ENCODE measurements at regions not wholly inside any gene's neighbourhood (a gene's known extent, or its start where the extent isn't known, plus 50 kb on each side); places are given as distances from the start of the nearest gene placed in this dataset.

DNA sequence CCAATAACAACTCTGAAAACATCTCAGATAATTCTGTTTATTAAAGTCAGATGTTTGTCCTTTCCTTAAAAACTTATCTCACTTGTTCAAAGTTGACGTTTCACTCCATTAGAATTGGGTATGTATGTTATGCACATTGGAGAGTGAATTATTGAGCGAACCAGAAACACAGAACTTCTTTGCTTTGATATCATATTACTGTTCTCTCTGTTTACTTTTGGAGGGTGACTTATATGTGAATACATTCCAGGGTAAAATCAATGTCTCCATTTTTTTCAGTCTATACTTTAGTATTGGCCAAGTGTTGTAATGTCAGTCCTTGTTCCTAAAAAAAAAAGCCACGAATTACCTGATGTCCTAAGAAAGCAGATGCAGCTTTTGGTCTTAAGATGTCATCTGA lies 307.4 kb downstream of the CSNK1G3 start:
- TF ChIP-seq, protein P1, sequence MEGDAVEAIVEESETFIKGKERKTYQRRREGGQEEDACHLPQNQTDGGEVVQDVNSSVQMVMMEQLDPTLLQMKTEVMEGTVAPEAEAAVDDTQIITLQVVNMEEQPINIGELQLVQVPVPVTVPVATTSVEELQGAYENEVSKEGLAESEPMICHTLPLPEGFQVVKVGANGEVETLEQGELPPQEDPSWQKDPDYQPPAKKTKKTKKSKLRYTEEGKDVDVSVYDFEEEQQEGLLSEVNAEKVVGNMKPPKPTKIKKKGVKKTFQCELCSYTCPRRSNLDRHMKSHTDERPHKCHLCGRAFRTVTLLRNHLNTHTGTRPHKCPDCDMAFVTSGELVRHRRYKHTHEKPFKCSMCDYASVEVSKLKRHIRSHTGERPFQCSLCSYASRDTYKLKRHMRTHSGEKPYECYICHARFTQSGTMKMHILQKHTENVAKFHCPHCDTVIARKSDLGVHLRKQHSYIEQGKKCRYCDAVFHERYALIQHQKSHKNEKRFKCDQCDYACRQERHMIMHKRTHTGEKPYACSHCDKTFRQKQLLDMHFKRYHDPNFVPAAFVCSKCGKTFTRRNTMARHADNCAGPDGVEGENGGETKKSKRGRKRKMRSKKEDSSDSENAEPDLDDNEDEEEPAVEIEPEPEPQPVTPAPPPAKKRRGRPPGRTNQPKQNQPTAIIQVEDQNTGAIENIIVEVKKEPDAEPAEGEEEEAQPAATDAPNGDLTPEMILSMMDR (IDR thresholded peaks at IDR 0.05): no peak
- no peak for TF ChIP-seq POLR2A (IDR thresholded peaks at IDR 0.05)
